22Rv1 (cell line): ENCODE measurements at regions not wholly inside any gene's neighbourhood (a gene's known extent, or its start where the extent isn't known, plus 50 kb on each side); places are given as distances from the start of the nearest gene placed in this dataset.

Experiments
- H3K27ac ChIP-seq: fragments of 450-650 bp; 2 replicates; pipeline ENCODE4 v1.5.1; 2017
- ZFX ChIP-seq: fragments of 450-650 bp; IDR thresholded peaks from 2 replicates; pipeline ENCODE4 v1.6.1; 2017; ENCODE audit warnings: antibody characterized with exemption, borderline replicate concordance
- TF ChIP-seq, protein P1 (sequence below): fragments of 450-650 bp; IDR thresholded peaks from 2 replicates; pipeline ENCODE4 v1.5.1; 2017; ENCODE audit warnings: mild to moderate bottlenecking

- H3K27ac ChIP-seq: no peak overlapping the region
- no peak for TF ChIP-seq ZFX
- TF ChIP-seq, protein P1, sequence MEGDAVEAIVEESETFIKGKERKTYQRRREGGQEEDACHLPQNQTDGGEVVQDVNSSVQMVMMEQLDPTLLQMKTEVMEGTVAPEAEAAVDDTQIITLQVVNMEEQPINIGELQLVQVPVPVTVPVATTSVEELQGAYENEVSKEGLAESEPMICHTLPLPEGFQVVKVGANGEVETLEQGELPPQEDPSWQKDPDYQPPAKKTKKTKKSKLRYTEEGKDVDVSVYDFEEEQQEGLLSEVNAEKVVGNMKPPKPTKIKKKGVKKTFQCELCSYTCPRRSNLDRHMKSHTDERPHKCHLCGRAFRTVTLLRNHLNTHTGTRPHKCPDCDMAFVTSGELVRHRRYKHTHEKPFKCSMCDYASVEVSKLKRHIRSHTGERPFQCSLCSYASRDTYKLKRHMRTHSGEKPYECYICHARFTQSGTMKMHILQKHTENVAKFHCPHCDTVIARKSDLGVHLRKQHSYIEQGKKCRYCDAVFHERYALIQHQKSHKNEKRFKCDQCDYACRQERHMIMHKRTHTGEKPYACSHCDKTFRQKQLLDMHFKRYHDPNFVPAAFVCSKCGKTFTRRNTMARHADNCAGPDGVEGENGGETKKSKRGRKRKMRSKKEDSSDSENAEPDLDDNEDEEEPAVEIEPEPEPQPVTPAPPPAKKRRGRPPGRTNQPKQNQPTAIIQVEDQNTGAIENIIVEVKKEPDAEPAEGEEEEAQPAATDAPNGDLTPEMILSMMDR: no peak
Measured at GRCh38 chr2:226213717-226214116, 585.9 kb downstream of the IRS1 start.

GRCh38 chr2:226211439-226211838, 588.2 kb downstream of the IRS1 start:
- peak overlapping the region; percentile 21; the same call in 1 of the 2 replicates for H3K27ac ChIP-seq

GRCh38 chr2:226208726-226209125, 590.9 kb downstream of the IRS1 start:
- H3K27ac ChIP-seq: no peak overlapping the region
- no peak for TF ChIP-seq ZFX
- TF ChIP-seq, protein P1: no peak

More at GRCh38 chr2:226211439-226211838, 588.2 kb downstream of the IRS1 start:
- no peak for TF ChIP-seq ZFX
- TF ChIP-seq, protein P1: no peak

GRCh38 chr2:226207671-226208070, 591.9 kb downstream of the IRS1 start:
- H3K27ac ChIP-seq: no peak overlapping the region
- TF ChIP-seq, protein P1: no peak
- no peak for TF ChIP-seq ZFX

- no peak overlapping the region for H3K27ac ChIP-seq
- TF ChIP-seq ZFX: no peak
- TF ChIP-seq, protein P1: no peak
Measured at GRCh38 chr2:226199555-226199954, 600.1 kb downstream of the IRS1 start.

DNA sequence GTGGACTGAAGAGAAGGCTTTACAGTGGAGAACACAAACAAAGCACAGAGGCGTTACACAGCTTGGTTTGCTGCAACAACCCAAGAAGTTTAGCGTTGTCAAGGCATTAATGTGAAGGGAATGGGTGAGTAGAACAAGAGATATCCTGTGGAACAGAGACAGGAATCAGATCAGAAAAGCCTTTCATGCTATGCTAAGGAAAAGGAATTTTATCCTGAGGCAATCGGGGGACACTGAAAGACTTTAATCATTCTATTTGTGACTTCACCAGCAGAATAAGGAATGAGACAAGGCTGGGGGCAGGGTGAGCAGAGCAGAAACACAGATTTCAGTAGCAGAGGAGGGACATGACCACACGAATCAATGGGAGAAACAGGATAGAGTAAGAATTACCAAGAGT, 600.7 kb downstream of the IRS1 start:
- H3K27ac ChIP-seq: no peak overlapping the region
- no peak for TF ChIP-seq ZFX
- TF ChIP-seq, protein P1: no peak

DNA sequence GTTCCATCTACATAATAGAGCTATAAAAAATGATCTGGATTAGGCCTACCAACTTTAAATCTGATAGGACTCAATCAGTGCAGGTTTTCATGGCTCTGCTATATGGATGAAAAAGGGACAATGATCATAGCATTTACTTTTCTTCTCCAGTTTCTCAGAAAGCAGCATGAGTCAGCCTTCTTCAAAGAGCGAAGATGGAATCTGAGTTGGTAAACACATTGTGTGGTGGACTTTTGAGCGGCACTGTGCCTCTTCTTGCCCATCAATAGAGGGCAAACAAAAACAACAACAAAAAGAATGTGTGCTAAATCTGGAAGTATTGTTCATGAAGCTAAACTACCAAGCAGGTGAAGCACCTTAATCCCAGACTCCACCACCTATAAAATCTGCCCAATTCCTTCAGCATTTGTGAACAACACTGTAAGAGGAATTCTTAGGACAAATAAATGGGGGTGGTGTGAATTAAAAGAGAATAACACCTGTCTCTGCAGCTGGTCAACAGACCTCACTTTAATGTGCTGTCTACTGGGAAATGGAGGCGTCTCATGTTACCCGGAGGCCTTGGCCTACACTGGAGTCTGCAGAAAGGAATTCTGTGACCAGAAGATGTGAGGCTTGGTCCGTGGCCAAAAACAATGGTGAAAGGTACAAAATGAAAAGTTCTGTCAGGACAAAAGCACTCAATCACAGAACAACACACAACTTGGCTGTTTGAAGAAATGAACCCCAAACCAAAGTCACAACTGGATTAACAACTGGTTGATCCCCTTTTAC, 609.0 kb downstream of the IRS1 start:
- TF ChIP-seq ZFX: no peak
- TF ChIP-seq, protein P1: no peak
- no peak overlapping the region for H3K27ac ChIP-seq
